ENCODE measurements at regions not wholly inside any gene's neighbourhood (a gene's known extent, or its start where the extent isn't known, plus 50 kb on each side); places are given as distances from the start of the nearest gene placed in this dataset.

DNA sequence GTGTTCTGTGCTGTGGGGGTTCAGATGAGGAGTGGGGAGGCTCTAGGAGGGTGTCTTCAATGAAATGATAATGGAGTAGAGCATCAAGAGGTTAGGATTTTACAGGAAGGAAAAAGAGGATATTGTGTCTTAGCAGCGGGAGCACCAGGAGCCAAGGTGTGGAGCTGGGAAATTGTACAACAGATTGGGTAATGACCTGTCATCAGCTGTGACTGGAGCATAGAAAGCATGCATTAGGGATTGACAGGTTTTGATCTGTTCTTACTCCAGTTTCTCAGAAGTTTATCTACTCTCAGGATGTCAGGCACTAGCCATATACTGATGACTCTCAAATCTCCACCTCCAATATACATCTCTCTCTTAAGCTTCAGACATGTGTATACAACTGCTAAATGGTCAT is 196.9 kb downstream of the ARHGAP12 start:
- no peak overlapping the region for H3K4me3 ChIP-seq (ENCODE audit: low read length)
- TF ChIP-seq CTCF (conservative IDR thresholded peaks at IDR 0.05; ENCODE audit: low read length) = no peak
- DNase-seq (ENCODE audit: low read depth) = no peak

DNA sequence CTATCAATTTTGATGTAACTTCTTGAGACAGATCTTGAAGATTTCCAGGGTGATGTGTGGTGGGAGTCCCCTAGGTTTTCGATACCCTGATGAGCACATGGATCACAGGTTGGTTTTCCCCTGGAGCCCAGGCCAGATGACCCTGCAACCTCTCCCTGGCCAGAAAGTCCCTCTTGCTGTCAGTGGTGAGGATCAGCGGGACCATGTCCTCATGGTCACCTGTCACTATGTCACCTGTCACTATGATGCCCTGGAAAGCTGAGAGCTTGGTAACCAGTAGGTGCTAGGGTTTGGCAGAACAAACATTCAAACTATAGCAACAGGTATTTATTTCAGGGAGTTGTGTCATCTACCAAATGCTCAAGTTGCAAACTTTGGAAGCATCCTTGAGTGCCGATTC is 197.9 kb downstream of the ARHGAP12 start:
- no peak for TF ChIP-seq CTCF (conservative IDR thresholded peaks at IDR 0.05; ENCODE audit: low read length)
- DNase-seq (ENCODE audit: low read depth) = no peak
- H3K4me3 ChIP-seq (ENCODE audit: low read length) = no peak overlapping the region

DNA sequence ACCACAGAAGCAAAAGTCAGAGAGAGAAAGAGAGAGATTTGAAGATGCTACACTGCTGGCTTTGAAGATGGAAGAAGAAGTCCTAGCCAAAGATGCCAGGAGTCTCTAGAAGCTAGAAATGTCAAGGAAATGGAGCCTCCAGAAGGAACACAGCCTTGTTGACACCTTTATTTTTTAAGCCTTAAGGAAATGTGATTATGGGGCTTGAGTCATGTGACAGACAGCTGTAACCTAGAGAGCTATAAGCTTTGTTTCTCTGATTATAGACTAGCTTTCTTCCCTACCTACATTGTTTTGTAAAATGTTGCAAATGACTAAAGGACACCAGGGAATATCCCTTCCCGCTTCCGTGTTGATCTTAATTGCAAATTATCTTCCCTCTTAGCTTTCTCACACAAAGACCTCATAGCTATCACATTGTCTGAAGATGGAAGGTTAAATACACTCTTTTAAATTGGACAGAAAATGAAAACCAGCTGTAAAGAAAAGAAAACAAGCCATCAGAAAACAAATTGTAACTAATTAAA is 199.9 kb downstream of the ARHGAP12 start:
- no peak for TF ChIP-seq CTCF (conservative IDR thresholded peaks at IDR 0.05; ENCODE audit: low read length)
- no peak overlapping the region for H3K4me3 ChIP-seq (ENCODE audit: low read length)
- no peak for DNase-seq (ENCODE audit: low read depth)

DNA sequence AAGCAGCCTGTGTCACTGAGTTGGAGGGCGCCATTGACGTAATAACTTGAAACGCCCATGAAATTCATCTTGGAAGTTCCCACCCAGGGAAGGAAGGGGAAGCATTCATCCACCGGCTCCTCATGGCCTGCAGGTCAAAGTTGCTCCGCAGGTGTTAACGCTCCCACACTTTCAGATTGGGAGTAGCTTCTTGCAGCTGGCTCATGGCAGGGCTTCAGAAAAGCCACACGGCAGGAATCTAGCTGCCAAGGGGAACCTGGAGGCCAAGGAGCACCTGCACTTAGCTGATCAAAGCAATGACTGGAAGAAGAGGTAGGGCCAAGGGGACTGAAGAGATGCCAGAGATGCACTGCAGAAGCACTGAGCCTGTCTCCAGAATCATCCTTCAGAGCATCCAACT is 203.2 kb downstream of the ARHGAP12 start:
- H3K4me3 ChIP-seq (ENCODE audit: low read length) = no peak overlapping the region
- no peak for TF ChIP-seq CTCF (conservative IDR thresholded peaks at IDR 0.05; ENCODE audit: low read length)
- no peak for DNase-seq (ENCODE audit: low read depth)

GRCh38 chr10:31724296-31724695 is 204.3 kb downstream of the ARHGAP12 start:
- no peak for DNase-seq (ENCODE audit: low read depth)
- H3K4me3 ChIP-seq (ENCODE audit: low read length) = no peak overlapping the region
- TF ChIP-seq CTCF (conservative IDR thresholded peaks at IDR 0.05; ENCODE audit: low read length) = no peak

DNA sequence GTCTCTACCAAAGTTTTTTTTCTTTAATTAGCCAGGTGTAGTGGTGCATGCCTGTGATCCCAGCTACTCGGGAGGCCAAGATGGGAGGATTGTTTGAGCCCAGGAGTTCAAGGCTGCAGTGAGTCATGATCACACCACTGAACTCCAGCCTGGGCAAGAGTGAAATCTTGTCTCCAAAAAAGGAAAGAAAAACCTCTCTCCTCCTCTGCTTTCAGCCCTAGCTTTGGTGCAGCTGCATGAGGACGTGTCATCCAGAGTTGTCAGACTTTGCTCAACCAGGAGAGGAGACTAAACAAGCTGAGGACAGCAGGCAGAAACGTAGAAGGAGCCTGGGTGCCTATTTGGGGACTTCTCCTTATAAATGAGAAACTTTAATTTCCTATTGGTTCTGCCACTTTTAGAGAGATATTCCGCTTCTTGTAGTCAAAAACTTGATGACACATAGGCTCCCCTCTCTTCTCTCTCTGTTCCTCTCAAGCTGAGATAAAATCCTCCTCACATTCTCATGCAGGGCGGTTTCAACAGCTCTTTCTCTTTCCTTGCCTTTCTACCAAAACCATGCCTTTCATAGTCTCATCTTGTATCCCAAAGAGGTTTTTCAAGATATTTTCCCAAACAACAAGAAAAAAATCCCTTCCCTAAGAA is 205.4 kb downstream of the ARHGAP12 start:
- DNase-seq (ENCODE audit: low read depth) = no peak

More for the DNA sequence above, 205.4 kb downstream of the ARHGAP12 start:
- no peak for TF ChIP-seq CTCF (conservative IDR thresholded peaks at IDR 0.05; ENCODE audit: low read length)
- no peak overlapping the region for H3K4me3 ChIP-seq (ENCODE audit: low read length)
